HEK293 (cell line): ENCODE measurements at regions not wholly inside any gene's neighbourhood (a gene's known extent, or its start where the extent isn't known, plus 50 kb on each side); places are given as distances from the start of the nearest gene placed in this dataset.
A peak's percentile ranks its signal among the peaks of the same experiment; 100 is the strongest.

Experiments used
- CTCF ChIA-PET: fragments of 350-600 bp; formaldehyde crosslinking; extraction: SDS; loops from one replicate; lab custom pipeline; 2021; ENCODE audit warnings: antibody characterized with exemption; lab: Yijun Ruan, JAX
- POLR2A ChIA-PET: fragments of 300-600 bp; formaldehyde crosslinking; extraction: SDS; loops from one replicate; lab custom pipeline; 2020; ENCODE audit warnings: antibody characterized with exemption, inconsistent platforms; lab: Yijun Ruan, JAX
- H3K27ac ChIP-seq: fragments of 200-500 bp; sonication (Bioruptor generic); 2 replicates; pipeline ENCODE4 v1.5.1; 2014; ENCODE audit warnings: low read depth, low read length, control low read depth, inconsistent platforms; ENCODE audit errors: extremely low read depth
- H3K36me3 ChIP-seq, 2 experiments: fragments of 200-500 bp in 1 of 2; sonication (Bioruptor generic) in 1 of 2; 1 replicate in 1 of 2; 2 replicates in 1 of 2; pipeline ENCODE4 v1.5.1; 2014 to 2017; ENCODE audit warnings: inconsistent platforms in 2 of 2, low read length in 2 of 2; ENCODE audit not compliant: control insufficient read depth in 2 of 2, insufficient read depth in 1 of 2
- H3K4me1 ChIP-seq: fragments of 200-500 bp; sonication (Bioruptor generic); 2 replicates; pipeline ENCODE4 v1.5.1; 2014; ENCODE audit warnings: mild to moderate bottlenecking, low read length, inconsistent platforms; ENCODE audit not compliant: control insufficient read depth, insufficient read depth
- H3K4me3 ChIP-seq: 2 replicates; pipeline ENCODE4 v1.5.1; 2011; ENCODE audit warnings: low read depth, mild to moderate bottlenecking, control low read depth, low read length, moderate library complexity
- H3K9me3 ChIP-seq: fragments of 200-500 bp; sonication (Bioruptor generic); 2 replicates; pipeline ENCODE4 v1.5.1; 2014; ENCODE audit warnings: low read depth, low read length, inconsistent platforms; ENCODE audit not compliant: control insufficient read depth, insufficient read depth
- HOXD13 ChIP-seq: sonication (generic); formaldehyde crosslinking; IDR thresholded peaks from 2 replicates; pipeline ENCODE4 v1.8.0; 2022; ENCODE audit warnings: missing genetic modification reagents, borderline replicate concordance
- IKZF3 ChIP-seq: fragments of 450-650 bp; IDR thresholded peaks from 2 replicates; pipeline ENCODE4 v1.5.0; 2018; ENCODE audit warnings: missing biosample characterization, mild to moderate bottlenecking, missing genetic modification characterization, moderate library complexity
- MZF1 ChIP-seq: fragments of 450-650 bp; formaldehyde crosslinking; IDR thresholded peaks from 2 replicates; pipeline ENCODE4 v1.5.1; 2017; ENCODE audit warnings: missing biosample characterization, missing genetic modification characterization, borderline replicate concordance
- SP2 ChIP-seq: fragments of 450-650 bp; formaldehyde crosslinking; IDR thresholded peaks from 2 replicates; pipeline ENCODE4 v1.5.1; 2016; ENCODE audit warnings: missing biosample characterization, missing genetic modification characterization
- TCF7L2 ChIP-seq: IDR thresholded peaks from 2 replicates; pipeline ENCODE4 v1.6.1; 2011; ENCODE audit warnings: low read depth, mild to moderate bottlenecking, inconsistent platforms, low read length, moderate library complexity, borderline replicate concordance
- ZNF10 ChIP-seq: fragments of 450-650 bp; formaldehyde crosslinking; IDR thresholded peaks from 2 replicates; pipeline ENCODE4 v1.5.1; 2017; ENCODE audit warnings: missing biosample characterization, missing genetic modification characterization
- ZNF121 ChIP-seq: fragments of 450-650 bp; formaldehyde crosslinking; IDR thresholded peaks from 2 replicates; pipeline ENCODE4 v1.5.1; 2016; ENCODE audit warnings: missing biosample characterization, missing genetic modification characterization
- ZNF155 ChIP-seq: fragments of 450-650 bp; formaldehyde crosslinking; IDR thresholded peaks from 2 replicates; pipeline ENCODE4 v1.5.1; 2016; ENCODE audit warnings: missing biosample characterization, missing genetic modification characterization
- ZNF157 ChIP-seq: fragments of 450-650 bp; formaldehyde crosslinking; IDR thresholded peaks from 2 replicates; pipeline ENCODE4 v1.5.1; 2016; ENCODE audit warnings: missing biosample characterization, missing genetic modification characterization
- ZNF473 ChIP-seq: fragments of 450-650 bp; formaldehyde crosslinking; IDR thresholded peaks from 2 replicates; pipeline ENCODE4 v1.5.1; 2017; ENCODE audit warnings: missing biosample characterization, missing genetic modification characterization
- ZNF530 ChIP-seq: fragments of 450-650 bp; formaldehyde crosslinking; IDR thresholded peaks from 2 replicates; pipeline ENCODE4 v1.5.1; 2016; ENCODE audit warnings: low read depth, missing biosample characterization, missing genetic modification characterization
- ZNF549 ChIP-seq: fragments of 450-650 bp; IDR thresholded peaks from 2 replicates; pipeline ENCODE4 v1.5.1; 2018; ENCODE audit warnings: missing biosample characterization, missing genetic modification characterization, mild to moderate bottlenecking, inconsistent platforms, moderate library complexity
- ZNF561 ChIP-seq: fragments of 450-650 bp; IDR thresholded peaks from 2 replicates; pipeline ENCODE4 v1.5.1; 2018; ENCODE audit warnings: missing biosample characterization, missing genetic modification characterization, borderline replicate concordance
- ZNF654 ChIP-seq: fragments of 450-650 bp; formaldehyde crosslinking; IDR thresholded peaks from 2 replicates; pipeline ENCODE4 v1.5.1; 2016; ENCODE audit warnings: low read depth, missing biosample characterization, missing genetic modification characterization
- ZNF658 ChIP-seq: fragments of 450-650 bp; formaldehyde crosslinking; IDR thresholded peaks from 2 replicates; pipeline ENCODE4; 2016; ENCODE audit warnings: missing biosample characterization, missing genetic modification characterization
- ZNF701 ChIP-seq: fragments of 450-650 bp; formaldehyde crosslinking; IDR thresholded peaks from 2 replicates; pipeline ENCODE4 v1.5.1; 2016; ENCODE audit warnings: missing biosample characterization, missing genetic modification characterization
- TF ChIP-seq, protein P1 (sequence below): fragments of 450-650 bp; formaldehyde crosslinking; IDR thresholded peaks from 2 replicates; pipeline ENCODE4 v1.5.1; 2017; ENCODE audit warnings: missing biosample characterization, missing genetic modification characterization
- TF ChIP-seq, protein P2 (sequence below): sonication (generic); formaldehyde crosslinking; IDR thresholded peaks from 2 replicates; pipeline ENCODE4 v1.8.1; 2022; ENCODE audit warnings: mild to moderate bottlenecking, moderate library complexity, missing genetic modification reagents
- TF ChIP-seq, protein P3 (sequence below): fragments of 450-650 bp; formaldehyde crosslinking; IDR thresholded peaks from 2 replicates; pipeline ENCODE4 v1.5.1; 2016; ENCODE audit warnings: missing biosample characterization, missing genetic modification characterization
- TF ChIP-seq, protein P4 (sequence below): fragments of 450-650 bp; formaldehyde crosslinking; IDR thresholded peaks from 2 replicates; pipeline ENCODE4 v1.5.1; 2016; ENCODE audit warnings: missing biosample characterization, missing genetic modification characterization, low read depth
- TF ChIP-seq, protein P5 (sequence below): fragments of 450-650 bp; formaldehyde crosslinking; IDR thresholded peaks from 2 replicates; pipeline ENCODE4 v1.5.1; 2016; ENCODE audit warnings: missing biosample characterization, missing genetic modification characterization

DNA sequence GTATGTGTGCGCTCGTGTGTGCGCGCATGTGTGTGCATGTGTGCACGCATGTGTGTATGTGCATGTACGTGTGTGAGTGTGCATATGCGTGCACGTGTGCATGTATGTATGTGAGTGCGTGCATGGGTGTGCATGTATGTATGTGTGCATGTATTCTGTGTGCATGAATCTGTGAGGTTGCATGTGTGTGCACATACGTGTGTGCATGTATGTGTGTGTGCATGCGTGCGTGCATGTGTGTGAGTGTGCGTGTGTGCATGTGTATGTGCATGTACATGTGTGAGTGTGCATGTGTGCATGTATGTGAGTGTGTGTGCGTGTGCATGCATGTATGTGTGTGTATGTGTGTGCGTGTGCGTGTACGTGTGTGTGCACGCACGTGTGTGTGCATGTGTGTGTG, 241.5 kb downstream of the SHOX start:
- no peak overlapping the region for H3K27ac ChIP-seq
- no peaks in the 10 kb centered on the region for H3K36me3 ChIP-seq
- ChIA-PET CTCF (no interaction called here), POLR2A (no interaction called here)
- H3K9me3 ChIP-seq, result no peaks in the 10 kb centered on the region
- no peak overlapping the region for H3K4me3 ChIP-seq
- no peaks in the 10 kb centered on the region for H3K4me1 ChIP-seq
- TF ChIP-seq ZNF10 (tag by site-specific recombination) (no peak), HOXD13 (CRISPR knock-in tag) (peak; percentile 77)
- TF ChIP-seq, protein P1, sequence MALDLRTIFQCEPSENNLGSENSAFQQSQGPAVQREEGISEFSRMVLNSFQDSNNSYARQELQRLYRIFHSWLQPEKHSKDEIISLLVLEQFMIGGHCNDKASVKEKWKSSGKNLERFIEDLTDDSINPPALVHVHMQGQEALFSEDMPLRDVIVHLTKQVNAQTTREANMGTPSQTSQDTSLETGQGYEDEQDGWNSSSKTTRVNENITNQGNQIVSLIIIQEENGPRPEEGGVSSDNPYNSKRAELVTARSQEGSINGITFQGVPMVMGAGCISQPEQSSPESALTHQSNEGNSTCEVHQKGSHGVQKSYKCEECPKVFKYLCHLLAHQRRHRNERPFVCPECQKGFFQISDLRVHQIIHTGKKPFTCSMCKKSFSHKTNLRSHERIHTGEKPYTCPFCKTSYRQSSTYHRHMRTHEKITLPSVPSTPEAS (tag by site-specific recombination), result peak; percentile 92
- TF ChIP-seq, protein P2, sequence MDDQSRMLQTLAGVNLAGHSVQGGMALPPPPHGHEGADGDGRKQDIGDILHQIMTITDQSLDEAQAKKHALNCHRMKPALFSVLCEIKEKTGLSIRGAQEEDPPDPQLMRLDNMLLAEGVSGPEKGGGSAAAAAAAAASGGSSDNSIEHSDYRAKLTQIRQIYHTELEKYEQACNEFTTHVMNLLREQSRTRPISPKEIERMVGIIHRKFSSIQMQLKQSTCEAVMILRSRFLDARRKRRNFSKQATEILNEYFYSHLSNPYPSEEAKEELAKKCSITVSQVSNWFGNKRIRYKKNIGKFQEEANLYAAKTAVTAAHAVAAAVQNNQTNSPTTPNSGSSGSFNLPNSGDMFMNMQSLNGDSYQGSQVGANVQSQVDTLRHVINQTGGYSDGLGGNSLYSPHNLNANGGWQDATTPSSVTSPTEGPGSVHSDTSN (CRISPR knock-in tag), result 0 out of 2 replicates have a peak, but pooled peaks have one; percentile 51

DNA sequence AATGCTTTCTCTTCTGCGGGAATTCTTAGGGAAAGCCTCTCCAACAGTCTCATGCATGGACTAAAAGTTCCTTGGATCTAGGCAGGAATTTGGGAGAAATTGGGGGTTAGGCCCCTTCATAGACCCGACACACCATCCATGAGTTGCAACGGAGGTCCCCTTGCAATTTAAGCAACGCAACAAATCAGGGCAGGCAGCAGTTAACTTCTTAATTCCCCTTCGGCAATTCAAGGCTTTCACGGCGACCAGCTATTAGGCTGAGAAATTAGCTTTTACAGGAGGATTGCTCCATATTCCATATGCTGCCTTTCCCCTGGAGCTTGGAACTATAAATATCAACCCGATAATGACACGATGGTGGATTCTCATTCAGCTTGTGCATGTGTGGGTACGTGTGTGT, 241.0 kb downstream of the SHOX start:
- TF ChIP-seq, protein P3, sequence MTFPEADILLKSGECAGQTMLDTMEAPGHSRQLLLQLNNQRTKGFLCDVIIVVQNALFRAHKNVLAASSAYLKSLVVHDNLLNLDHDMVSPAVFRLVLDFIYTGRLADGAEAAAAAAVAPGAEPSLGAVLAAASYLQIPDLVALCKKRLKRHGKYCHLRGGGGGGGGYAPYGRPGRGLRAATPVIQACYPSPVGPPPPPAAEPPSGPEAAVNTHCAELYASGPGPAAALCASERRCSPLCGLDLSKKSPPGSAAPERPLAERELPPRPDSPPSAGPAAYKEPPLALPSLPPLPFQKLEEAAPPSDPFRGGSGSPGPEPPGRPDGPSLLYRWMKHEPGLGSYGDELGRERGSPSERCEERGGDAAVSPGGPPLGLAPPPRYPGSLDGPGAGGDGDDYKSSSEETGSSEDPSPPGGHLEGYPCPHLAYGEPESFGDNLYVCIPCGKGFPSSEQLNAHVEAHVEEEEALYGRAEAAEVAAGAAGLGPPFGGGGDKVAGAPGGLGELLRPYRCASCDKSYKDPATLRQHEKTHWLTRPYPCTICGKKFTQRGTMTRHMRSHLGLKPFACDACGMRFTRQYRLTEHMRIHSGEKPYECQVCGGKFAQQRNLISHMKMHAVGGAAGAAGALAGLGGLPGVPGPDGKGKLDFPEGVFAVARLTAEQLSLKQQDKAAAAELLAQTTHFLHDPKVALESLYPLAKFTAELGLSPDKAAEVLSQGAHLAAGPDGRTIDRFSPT, result no peak
- TF ChIP-seq TCF7L2 (no peak), ZNF561 (tag by site-specific recombination) (no peak)
- no peak overlapping the region for H3K4me3 ChIP-seq
- H3K9me3 ChIP-seq, result no peaks in the 10 kb centered on the region
- no peak overlapping the region for H3K27ac ChIP-seq
- H3K36me3 ChIP-seq, result no peaks in the 10 kb centered on the region
- H3K4me1 ChIP-seq, result no peaks in the 10 kb centered on the region
- ChIA-PET CTCF (no interaction called here), POLR2A (no interaction called here)

DNA sequence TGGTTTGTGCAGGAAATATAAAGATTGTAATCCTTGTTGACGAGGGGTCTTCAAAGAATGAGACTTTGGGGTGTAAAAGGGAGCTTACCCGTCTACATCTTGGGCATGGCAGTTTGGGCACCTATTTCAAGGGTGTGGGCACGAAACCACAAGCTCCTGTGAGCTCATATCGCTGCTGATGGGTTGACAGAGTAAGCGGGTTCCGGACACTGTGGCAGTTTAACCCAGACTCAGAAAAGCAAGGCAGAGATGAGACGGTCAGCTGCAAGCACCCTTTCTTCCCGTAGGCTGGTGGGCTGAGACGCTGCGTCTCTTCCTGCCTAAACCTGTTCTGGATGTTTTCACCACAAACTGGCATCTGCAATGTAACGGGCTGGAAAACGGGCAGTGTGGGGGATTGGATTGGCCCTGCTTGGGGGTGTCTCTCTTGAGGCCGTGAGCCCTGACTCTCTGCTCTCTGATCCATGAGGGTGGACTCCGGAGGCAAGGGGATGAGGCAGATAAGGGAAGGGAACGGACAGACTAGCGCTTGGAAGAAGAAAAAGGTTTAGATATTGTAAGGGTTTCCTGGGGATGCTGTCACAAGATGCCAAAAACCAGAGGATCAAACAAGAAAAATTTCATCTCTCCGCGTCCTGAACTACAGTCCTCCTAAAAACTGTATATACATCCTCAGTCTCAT, 237.5 kb downstream of the SHOX start:
- Histone ChIP-seq H3K27ac (no peak overlapping the region), H3K4me1 (no peaks in the 10 kb centered on the region), H3K9me3 (no peaks in the 10 kb centered on the region), H3K36me3 (no peaks in the 10 kb centered on the region), H3K4me3 (no peak overlapping the region)
- no peak for TF ChIP-seq ZNF701 (tag by site-specific recombination)
- TF ChIP-seq ZNF155, result no peak
- no peak for TF ChIP-seq ZNF157
- no peak for TF ChIP-seq ZNF473 (tag by site-specific recombination)
- no peak for TF ChIP-seq ZNF654 (tag by site-specific recombination)
- TF ChIP-seq, protein P2 (CRISPR knock-in tag), result no peak
- no peak for TF ChIP-seq ZNF121
- TF ChIP-seq, protein P4, sequence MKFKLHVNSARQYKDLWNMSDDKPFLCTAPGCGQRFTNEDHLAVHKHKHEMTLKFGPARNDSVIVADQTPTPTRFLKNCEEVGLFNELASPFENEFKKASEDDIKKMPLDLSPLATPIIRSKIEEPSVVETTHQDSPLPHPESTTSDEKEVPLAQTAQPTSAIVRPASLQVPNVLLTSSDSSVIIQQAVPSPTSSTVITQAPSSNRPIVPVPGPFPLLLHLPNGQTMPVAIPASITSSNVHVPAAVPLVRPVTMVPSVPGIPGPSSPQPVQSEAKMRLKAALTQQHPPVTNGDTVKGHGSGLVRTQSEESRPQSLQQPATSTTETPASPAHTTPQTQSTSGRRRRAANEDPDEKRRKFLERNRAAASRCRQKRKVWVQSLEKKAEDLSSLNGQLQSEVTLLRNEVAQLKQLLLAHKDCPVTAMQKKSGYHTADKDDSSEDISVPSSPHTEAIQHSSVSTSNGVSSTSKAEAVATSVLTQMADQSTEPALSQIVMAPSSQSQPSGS (tag by site-specific recombination), result no peak
- TF ChIP-seq IKZF3 (tag by site-specific recombination), result no peak
- TF ChIP-seq MZF1 (tag by site-specific recombination), result no peak
- TF ChIP-seq, protein P5, sequence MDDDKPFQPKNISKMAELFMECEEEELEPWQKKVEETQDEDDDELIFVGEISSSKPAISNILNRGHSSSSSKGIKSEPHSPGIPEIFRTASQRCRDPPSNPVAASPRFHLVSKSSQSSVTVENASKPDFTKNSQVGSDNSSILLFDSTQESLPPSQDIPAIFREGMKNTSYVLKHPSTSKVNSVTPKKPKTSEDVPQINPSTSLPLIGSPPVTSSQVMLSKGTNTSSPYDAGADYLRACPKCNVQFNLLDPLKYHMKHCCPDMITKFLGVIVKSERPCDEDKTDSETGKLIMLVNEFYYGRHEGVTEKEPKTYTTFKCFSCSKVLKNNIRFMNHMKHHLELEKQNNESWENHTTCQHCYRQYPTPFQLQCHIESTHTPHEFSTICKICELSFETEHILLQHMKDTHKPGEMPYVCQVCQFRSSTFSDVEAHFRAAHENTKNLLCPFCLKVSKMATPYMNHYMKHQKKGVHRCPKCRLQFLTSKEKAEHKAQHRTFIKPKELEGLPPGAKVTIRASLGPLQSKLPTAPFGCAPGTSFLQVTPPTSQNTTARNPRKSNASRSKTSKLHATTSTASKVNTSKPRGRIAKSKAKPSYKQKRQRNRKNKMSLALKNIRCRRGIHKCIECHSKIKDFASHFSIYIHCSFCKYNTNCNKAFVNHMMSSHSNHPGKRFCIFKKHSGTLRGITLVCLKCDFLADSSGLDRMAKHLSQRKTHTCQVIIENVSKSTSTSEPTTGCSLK (tag by site-specific recombination), result no peak
- TF ChIP-seq SP2 (tag by site-specific recombination), result no peak
- no peak for TF ChIP-seq ZNF530 (tag by site-specific recombination)
- TF ChIP-seq ZNF549 (tag by site-specific recombination), result no peak
- TF ChIP-seq ZNF561 (tag by site-specific recombination), result no peak
- TF ChIP-seq ZNF658 (tag by site-specific recombination), result no peak
- ChIA-PET POLR2A (no interaction called here), CTCF (no interaction called here)
